DOHH2 (cell line): ENCODE measurements at regions not wholly inside any gene's neighbourhood (a gene's known extent, or its start where the extent isn't known, plus 50 kb on each side); places are given as distances from the start of the nearest gene placed in this dataset.

Experiments
- H3F3A ChIP-seq: fragments of 200-600 bp; sonication (generic), shearing (Covaris generic); 2 replicates; pipeline ENCODE4 v1.6.0; 2016; ENCODE audit warnings: antibody characterized with exemption, mild to moderate bottlenecking; ENCODE audit not compliant: control insufficient read depth, insufficient read depth
- H3K27ac ChIP-seq: fragments of 200-600 bp; sonication (generic); 2 replicates; pipeline ENCODE4 v1.5.1; 2014; ENCODE audit warnings: low read depth, mild to moderate bottlenecking, low read length, moderate library complexity
- H3K27me3 ChIP-seq: fragments of 200-600 bp; sonication (generic); 2 replicates; pipeline ENCODE4 v1.6.1; 2014; ENCODE audit warnings: mild to moderate bottlenecking, low read length, mixed read lengths; ENCODE audit not compliant: control insufficient read depth
- H3K36me3 ChIP-seq: fragments of 200-600 bp; sonication (generic); 2 replicates; pipeline ENCODE4 v1.6.1; 2014; ENCODE audit warnings: mild to moderate bottlenecking, low read length, moderate library complexity, mixed read lengths; ENCODE audit not compliant: control insufficient read depth
- H3K4me1 ChIP-seq: fragments of 200-600 bp; sonication (generic); 2 replicates; pipeline ENCODE4 v1.6.1; 2014; ENCODE audit warnings: mild to moderate bottlenecking, low read length, mixed read lengths; ENCODE audit not compliant: control insufficient read depth
- H3K4me2 ChIP-seq: fragments of 200-600 bp; sonication (generic); 2 replicates; pipeline ENCODE4 v1.6.0; 2014; ENCODE audit warnings: mild to moderate bottlenecking, low read length, moderate library complexity
- H3K4me3 ChIP-seq: fragments of 200-600 bp; sonication (generic); 2 replicates; pipeline ENCODE4 v1.5.1; 2014; ENCODE audit warnings: mild to moderate bottlenecking, low read length, mixed read lengths
- H3K79me2 ChIP-seq: fragments of 200-600 bp; sonication (generic); 2 replicates; pipeline ENCODE4 v1.6.1; 2014; ENCODE audit warnings: mild to moderate bottlenecking, low read length, mixed read lengths; ENCODE audit not compliant: control insufficient read depth
- H3K9me2 ChIP-seq: fragments of 200-600 bp; sonication (generic); replicated peaks from 2 replicates; pipeline ENCODE4 v1.6.1; 2014; ENCODE audit warnings: mild to moderate bottlenecking, low read length, mixed read lengths; ENCODE audit not compliant: control insufficient read depth
- H3K9me3 ChIP-seq: fragments of 200-600 bp; sonication (generic); 2 replicates; pipeline ENCODE4 v1.6.1; 2014; ENCODE audit warnings: antibody characterized with exemption, low read length, mixed read lengths; ENCODE audit not compliant: control insufficient read depth, insufficient read depth
- H4K20me1 ChIP-seq: fragments of 200-600 bp; sonication (generic); 2 replicates; pipeline ENCODE4 v1.6.0; 2014; ENCODE audit warnings: low read depth, mild to moderate bottlenecking, antibody characterized with exemption, low read length, moderate library complexity; ENCODE audit not compliant: control insufficient read depth, insufficient read depth
- EZH2phosphoT487 ChIP-seq: fragments of 200-600 bp; sonication (generic); IDR thresholded peaks from 2 replicates; pipeline ENCODE4 v1.6.1; 2017; ENCODE audit warnings: borderline replicate concordance, mild to moderate bottlenecking, antibody characterized with exemption, low read length, moderate library complexity, mixed read lengths
- TF ChIP-seq, protein P1 (sequence below): fragments of 200-600 bp; sonication (generic); IDR thresholded peaks from one replicate; pipeline ENCODE4 v1.5.1; 2014; ENCODE audit warnings: antibody characterized with exemption, mild to moderate bottlenecking, low read depth, low read length; ENCODE audit not compliant: poor library complexity, severe bottlenecking

DNA sequence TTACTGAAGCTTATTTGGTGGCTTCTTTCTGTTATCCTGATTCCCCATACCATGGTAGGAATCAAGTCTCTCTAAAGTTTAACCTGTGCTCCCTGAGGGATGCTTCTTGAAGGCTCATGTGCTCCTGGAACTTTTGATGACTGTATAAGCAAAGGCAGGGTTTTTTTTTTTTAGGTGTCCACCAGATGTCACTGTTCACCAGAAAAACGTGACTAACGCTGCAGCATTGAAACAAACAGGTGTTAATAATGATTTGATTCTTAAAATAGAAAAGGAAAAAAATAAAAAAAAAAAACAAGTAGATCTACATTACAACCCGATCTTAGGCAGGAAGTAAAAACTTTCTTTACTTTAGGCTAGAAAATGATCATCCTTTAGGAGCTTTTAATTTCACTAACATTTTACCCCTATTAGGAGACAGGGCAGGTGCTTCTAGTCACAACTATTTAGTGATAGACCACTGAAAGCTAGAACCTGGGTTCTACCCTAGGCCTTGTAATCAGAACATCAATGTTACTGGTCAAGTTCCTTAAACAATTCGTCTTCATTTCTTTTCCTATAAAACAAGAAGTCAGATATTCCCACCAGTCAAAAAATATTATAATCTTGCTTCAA is 223.0 kb downstream of the PLA2G4A start:
- no peaks in the 10 kb centered on the region for H3K79me2 ChIP-seq
- H3K4me1 ChIP-seq = no peaks in the 10 kb centered on the region
- H3K9me2 ChIP-seq = no peaks in the 10 kb centered on the region
- H3K36me3 ChIP-seq = no peaks in the 10 kb centered on the region
- no peaks in the 10 kb centered on the region for H4K20me1 ChIP-seq
- H3K27me3 ChIP-seq = no peaks in the 10 kb centered on the region
- no peak overlapping the region for H3K4me2 ChIP-seq
- H3K9me3 ChIP-seq = no peaks in the 10 kb centered on the region
- no peak overlapping the region for H3K27ac ChIP-seq
- TF ChIP-seq, protein P1, sequence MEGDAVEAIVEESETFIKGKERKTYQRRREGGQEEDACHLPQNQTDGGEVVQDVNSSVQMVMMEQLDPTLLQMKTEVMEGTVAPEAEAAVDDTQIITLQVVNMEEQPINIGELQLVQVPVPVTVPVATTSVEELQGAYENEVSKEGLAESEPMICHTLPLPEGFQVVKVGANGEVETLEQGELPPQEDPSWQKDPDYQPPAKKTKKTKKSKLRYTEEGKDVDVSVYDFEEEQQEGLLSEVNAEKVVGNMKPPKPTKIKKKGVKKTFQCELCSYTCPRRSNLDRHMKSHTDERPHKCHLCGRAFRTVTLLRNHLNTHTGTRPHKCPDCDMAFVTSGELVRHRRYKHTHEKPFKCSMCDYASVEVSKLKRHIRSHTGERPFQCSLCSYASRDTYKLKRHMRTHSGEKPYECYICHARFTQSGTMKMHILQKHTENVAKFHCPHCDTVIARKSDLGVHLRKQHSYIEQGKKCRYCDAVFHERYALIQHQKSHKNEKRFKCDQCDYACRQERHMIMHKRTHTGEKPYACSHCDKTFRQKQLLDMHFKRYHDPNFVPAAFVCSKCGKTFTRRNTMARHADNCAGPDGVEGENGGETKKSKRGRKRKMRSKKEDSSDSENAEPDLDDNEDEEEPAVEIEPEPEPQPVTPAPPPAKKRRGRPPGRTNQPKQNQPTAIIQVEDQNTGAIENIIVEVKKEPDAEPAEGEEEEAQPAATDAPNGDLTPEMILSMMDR = peak; percentile 50
- TF ChIP-seq EZH2phosphoT487 = no peak
- H3F3A ChIP-seq = no peaks in the 10 kb centered on the region
- H3K4me3 ChIP-seq = no peak overlapping the region

GRCh38 chr1:187053876-187054275 is 225.1 kb downstream of the PLA2G4A start:
- Histone ChIP-seq H3K9me2 (no peaks in the 10 kb centered on the region), H3K27me3 (no peaks in the 10 kb centered on the region), H3K27ac (no peak overlapping the region), H3K4me3 (no peak overlapping the region), H3F3A (no peaks in the 10 kb centered on the region), H3K36me3 (no peaks in the 10 kb centered on the region), H3K4me1 (no peaks in the 10 kb centered on the region), H3K4me2 (no peak overlapping the region), H3K79me2 (no peaks in the 10 kb centered on the region), H4K20me1 (no peaks in the 10 kb centered on the region), H3K9me3 (no peaks in the 10 kb centered on the region)
- TF ChIP-seq, protein P1 = no peak
- TF ChIP-seq EZH2phosphoT487 = no peak

GRCh38 chr1:187054862-187055757 is 226.4 kb downstream of the PLA2G4A start:
- Histone ChIP-seq H3K27me3 (no peaks in the 10 kb centered on the region), H3K27ac (no peak overlapping the region), H3K4me3 (no peak overlapping the region), H3F3A (no peaks in the 10 kb centered on the region), H3K9me2 (no peaks in the 10 kb centered on the region), H3K79me2 (no peaks in the 10 kb centered on the region), H3K4me2 (no peak overlapping the region), H4K20me1 (no peaks in the 10 kb centered on the region), H3K36me3 (no peaks in the 10 kb centered on the region), H3K9me3 (no peaks in the 10 kb centered on the region), H3K4me1 (no peaks in the 10 kb centered on the region)
- TF ChIP-seq EZH2phosphoT487 = no peak
- TF ChIP-seq, protein P1 = no peak
